WTC11 (cell line): ENCODE measurements at regions not wholly inside any gene's neighbourhood (a gene's known extent, or its start where the extent isn't known, plus 50 kb on each side); places are given as distances from the start of the nearest gene placed in this dataset.
"Not testable (repeated sequence)": the region's sequence is repeated elsewhere in the genome, so short reads cannot be mapped to it uniquely, and the experiment has no call there.

Experiments used
- ATAC-seq: fragments of 200-7000 bp; cut with Tn5 transposase; 2 replicates; pipeline ENCODE4 v1.10.0; 2021; ENCODE audit warnings: mild to moderate bottlenecking, moderate library complexity
- CTCF ChIA-PET: fragments of 300-600 bp; sonication (Branson Sonifier 250); formaldehyde crosslinking; loops from one replicate; lab custom pipeline; 2021; ENCODE audit warnings: antibody characterized with exemption; lab: Charles Lee
- POLR2A ChIA-PET: fragments of 350-600 bp; sonication (Branson Sonifier 250); formaldehyde crosslinking; loops from one replicate; lab custom pipeline; 2021; ENCODE audit warnings: antibody characterized with exemption; lab: Charles Lee
- DNase-seq: peaks from one replicate; pipeline ENCODE4 v3.0.0; 2021; ENCODE audit warnings: low spot score
- H3K27ac Mint-ChIP-seq: 2 replicates; pipeline ENCODE4 v1.8.0; 2021; ENCODE audit warnings: mixed read lengths
- H3K27me3 Mint-ChIP-seq: 2 replicates; pipeline ENCODE4 v1.8.0; 2021; ENCODE audit warnings: low read depth, mild to moderate bottlenecking, moderate library complexity, mixed read lengths
- H3K36me3 Mint-ChIP-seq: 2 replicates; pipeline ENCODE4 v1.8.0; 2021; ENCODE audit warnings: mixed read lengths
- H3K4me1 Mint-ChIP-seq: 2 replicates; pipeline ENCODE4 v1.8.0; 2022; ENCODE audit warnings: mixed read lengths
- H3K4me3 Mint-ChIP-seq: 2 replicates; pipeline ENCODE4 v1.8.0; 2021; ENCODE audit warnings: mild to moderate bottlenecking, moderate library complexity, mixed read lengths
- H3K9me3 Mint-ChIP-seq: 2 replicates; pipeline ENCODE4 v1.8.0; 2021; ENCODE audit warnings: mixed read lengths
- ETV6 ChIP-seq: sonication (generic); formaldehyde crosslinking; IDR thresholded peaks from 2 replicates; pipeline ENCODE4 v1.8.1; 2022; ENCODE audit warnings: mild to moderate bottlenecking, missing genetic modification reagents
- FOXK1 ChIP-seq: sonication (generic); formaldehyde crosslinking; IDR thresholded peaks from 2 replicates; pipeline ENCODE4 v1.8.0; 2022; ENCODE audit warnings: mild to moderate bottlenecking, moderate library complexity, missing genetic modification reagents
- FOXP1 ChIP-seq: sonication (generic); formaldehyde crosslinking; IDR thresholded peaks from 2 replicates; pipeline ENCODE4 v1.8.0; 2022; ENCODE audit warnings: missing genetic modification reagents, mild to moderate bottlenecking, moderate library complexity, borderline replicate concordance
- GABPB1 ChIP-seq: sonication (generic); formaldehyde crosslinking; IDR thresholded peaks from 2 replicates; pipeline ENCODE4 v1.8.1; 2023; ENCODE audit warnings: mild to moderate bottlenecking, missing genetic modification reagents
- GRHL2 ChIP-seq: fragments of 250-450 bp; sonication (Bioruptor Pico); IDR thresholded peaks from 2 replicates; pipeline ENCODE4 v1.8.0; 2022; ENCODE audit warnings: mild to moderate bottlenecking, moderate library complexity; ENCODE audit not compliant: insufficient replicate concordance, severe bottlenecking
- GTF2I ChIP-seq: fragments of 250-450 bp; sonication (Bioruptor Pico); conservative IDR thresholded peaks from 2 replicates; pipeline ENCODE4 v1.4.0; 2021; ENCODE audit warnings: mild to moderate bottlenecking
- HMGA2 ChIP-seq: fragments of 250-450 bp; sonication (Bioruptor Pico); IDR thresholded peaks from 2 replicates; pipeline ENCODE4 v1.4.0; 2021; ENCODE audit warnings: mild to moderate bottlenecking, moderate library complexity
- MXD4 ChIP-seq: fragments of 250-450 bp; sonication (Bioruptor Pico); IDR thresholded peaks from 2 replicates; pipeline ENCODE4 v1.8.0; 2021; ENCODE audit warnings: mild to moderate bottlenecking, moderate library complexity, borderline replicate concordance
- NFYB ChIP-seq: sonication (generic); formaldehyde crosslinking; conservative IDR thresholded peaks from 2 replicates; pipeline ENCODE4 v1.8.0; 2022; ENCODE audit warnings: low read depth, missing genetic modification reagents
- NR1H2 ChIP-seq: sonication (generic); formaldehyde crosslinking; IDR thresholded peaks from 2 replicates; pipeline ENCODE4 v1.9.0; 2021; ENCODE audit warnings: mild to moderate bottlenecking, moderate library complexity, missing genetic modification reagents
- PRRX2 ChIP-seq: fragments of 250-450 bp; sonication (Bioruptor Pico); IDR thresholded peaks from 2 replicates; pipeline ENCODE4 v1.8.0; 2021; ENCODE audit warnings: mild to moderate bottlenecking
- RORB ChIP-seq: fragments of 250-450 bp; sonication (Bioruptor Pico); IDR thresholded peaks from 2 replicates; pipeline ENCODE4 v1.9.0; 2021; ENCODE audit warnings: mild to moderate bottlenecking
- SOX15 ChIP-seq: fragments of 250-450 bp; sonication (Bioruptor Pico); IDR thresholded peaks from 2 replicates; pipeline ENCODE4 v1.9.0; 2021; ENCODE audit warnings: mild to moderate bottlenecking
- SP1 ChIP-seq: sonication (generic); formaldehyde crosslinking; conservative IDR thresholded peaks from 2 replicates; pipeline ENCODE4 v1.8.1; 2022; ENCODE audit warnings: missing genetic modification reagents
- TCF7 ChIP-seq: sonication (generic); formaldehyde crosslinking; IDR thresholded peaks from 2 replicates; pipeline ENCODE4 v1.8.0; 2022; ENCODE audit warnings: mild to moderate bottlenecking, low read depth, missing genetic modification reagents, moderate library complexity
- ZNF219 ChIP-seq: sonication (generic); formaldehyde crosslinking; IDR thresholded peaks from 2 replicates; pipeline ENCODE4 v1.8.0; 2023; ENCODE audit warnings: missing genetic modification reagents, mild to moderate bottlenecking, borderline replicate concordance
- ZNF416 ChIP-seq: fragments of 250-450 bp; sonication (Bioruptor Pico); IDR thresholded peaks from 2 replicates; pipeline ENCODE4 v1.9.0; 2021; ENCODE audit warnings: mild to moderate bottlenecking, inconsistent platforms
- ZNF671 ChIP-seq: fragments of 250-450 bp; sonication (Bioruptor Pico); IDR thresholded peaks from 2 replicates; pipeline ENCODE4 v1.8.0; 2021; ENCODE audit warnings: mild to moderate bottlenecking
- TF ChIP-seq, protein P1 (sequence below): fragments of 250-450 bp; sonication (Bioruptor Pico); IDR thresholded peaks from 2 replicates; pipeline ENCODE4 v1.9.0; 2021; ENCODE audit warnings: mild to moderate bottlenecking
- TF ChIP-seq, protein P2 (sequence below): fragments of 250-450 bp; sonication (Bioruptor Pico); IDR thresholded peaks from 2 replicates; pipeline ENCODE4 v1.9.0; 2021; ENCODE audit warnings: mild to moderate bottlenecking, borderline replicate concordance
- TF ChIP-seq, protein P3 (sequence below): sonication (generic); formaldehyde crosslinking; IDR thresholded peaks from 2 replicates; pipeline ENCODE4 v1.8.1; 2022; ENCODE audit warnings: mild to moderate bottlenecking, missing genetic modification reagents, moderate library complexity, borderline replicate concordance
- TF ChIP-seq, protein P4 (sequence below): fragments of 250-450 bp; sonication (Bioruptor Pico); conservative IDR thresholded peaks from 2 replicates; pipeline ENCODE4 v1.9.0; 2021; ENCODE audit warnings: mild to moderate bottlenecking
- TF ChIP-seq, protein P5 (sequence below): sonication (generic); formaldehyde crosslinking; IDR thresholded peaks from 2 replicates; pipeline ENCODE4 v1.8.1; 2022; ENCODE audit warnings: mild to moderate bottlenecking, moderate library complexity, missing genetic modification reagents

DNA sequence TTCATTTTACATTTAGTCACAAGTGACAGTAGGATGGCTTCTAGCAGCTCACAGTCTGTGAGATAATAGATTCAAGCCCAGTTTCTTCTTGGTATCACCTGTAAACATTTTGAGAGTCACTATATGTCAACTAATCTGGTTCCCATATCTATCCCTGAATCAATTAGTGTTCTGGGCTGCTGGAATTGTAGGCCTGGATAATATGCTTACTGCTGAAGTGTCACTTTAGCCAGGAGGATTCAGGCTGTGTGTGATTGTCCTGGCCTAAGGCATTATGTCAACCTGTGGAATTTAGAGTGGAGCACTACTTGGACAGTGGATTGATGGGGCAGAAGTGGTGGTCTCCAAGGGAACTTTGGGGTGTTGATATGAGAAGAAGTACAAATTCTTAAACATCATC is 1071.8 kb upstream of the CITED2 start (continued):
- TF ChIP-seq ETV6 (CRISPR knock-in tag) (no peak), GABPB1 (CRISPR knock-in tag) (no peak), FOXP1 (no peak)
- TF ChIP-seq, protein P1, sequence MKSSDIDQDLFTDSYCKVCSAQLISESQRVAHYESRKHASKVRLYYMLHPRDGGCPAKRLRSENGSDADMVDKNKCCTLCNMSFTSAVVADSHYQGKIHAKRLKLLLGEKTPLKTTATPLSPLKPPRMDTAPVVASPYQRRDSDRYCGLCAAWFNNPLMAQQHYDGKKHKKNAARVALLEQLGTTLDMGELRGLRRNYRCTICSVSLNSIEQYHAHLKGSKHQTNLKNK = no peak
- TF ChIP-seq, protein P2, sequence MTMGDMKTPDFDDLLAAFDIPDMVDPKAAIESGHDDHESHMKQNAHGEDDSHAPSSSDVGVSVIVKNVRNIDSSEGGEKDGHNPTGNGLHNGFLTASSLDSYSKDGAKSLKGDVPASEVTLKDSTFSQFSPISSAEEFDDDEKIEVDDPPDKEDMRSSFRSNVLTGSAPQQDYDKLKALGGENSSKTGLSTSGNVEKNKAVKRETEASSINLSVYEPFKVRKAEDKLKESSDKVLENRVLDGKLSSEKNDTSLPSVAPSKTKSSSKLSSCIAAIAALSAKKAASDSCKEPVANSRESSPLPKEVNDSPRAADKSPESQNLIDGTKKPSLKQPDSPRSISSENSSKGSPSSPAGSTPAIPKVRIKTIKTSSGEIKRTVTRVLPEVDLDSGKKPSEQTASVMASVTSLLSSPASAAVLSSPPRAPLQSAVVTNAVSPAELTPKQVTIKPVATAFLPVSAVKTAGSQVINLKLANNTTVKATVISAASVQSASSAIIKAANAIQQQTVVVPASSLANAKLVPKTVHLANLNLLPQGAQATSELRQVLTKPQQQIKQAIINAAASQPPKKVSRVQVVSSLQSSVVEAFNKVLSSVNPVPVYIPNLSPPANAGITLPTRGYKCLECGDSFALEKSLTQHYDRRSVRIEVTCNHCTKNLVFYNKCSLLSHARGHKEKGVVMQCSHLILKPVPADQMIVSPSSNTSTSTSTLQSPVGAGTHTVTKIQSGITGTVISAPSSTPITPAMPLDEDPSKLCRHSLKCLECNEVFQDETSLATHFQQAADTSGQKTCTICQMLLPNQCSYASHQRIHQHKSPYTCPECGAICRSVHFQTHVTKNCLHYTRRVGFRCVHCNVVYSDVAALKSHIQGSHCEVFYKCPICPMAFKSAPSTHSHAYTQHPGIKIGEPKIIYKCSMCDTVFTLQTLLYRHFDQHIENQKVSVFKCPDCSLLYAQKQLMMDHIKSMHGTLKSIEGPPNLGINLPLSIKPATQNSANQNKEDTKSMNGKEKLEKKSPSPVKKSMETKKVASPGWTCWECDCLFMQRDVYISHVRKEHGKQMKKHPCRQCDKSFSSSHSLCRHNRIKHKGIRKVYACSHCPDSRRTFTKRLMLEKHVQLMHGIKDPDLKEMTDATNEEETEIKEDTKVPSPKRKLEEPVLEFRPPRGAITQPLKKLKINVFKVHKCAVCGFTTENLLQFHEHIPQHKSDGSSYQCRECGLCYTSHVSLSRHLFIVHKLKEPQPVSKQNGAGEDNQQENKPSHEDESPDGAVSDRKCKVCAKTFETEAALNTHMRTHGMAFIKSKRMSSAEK (CRISPR knock-in tag) = no peak
- TF ChIP-seq, all 79 proteins: peak for 0

DNA sequence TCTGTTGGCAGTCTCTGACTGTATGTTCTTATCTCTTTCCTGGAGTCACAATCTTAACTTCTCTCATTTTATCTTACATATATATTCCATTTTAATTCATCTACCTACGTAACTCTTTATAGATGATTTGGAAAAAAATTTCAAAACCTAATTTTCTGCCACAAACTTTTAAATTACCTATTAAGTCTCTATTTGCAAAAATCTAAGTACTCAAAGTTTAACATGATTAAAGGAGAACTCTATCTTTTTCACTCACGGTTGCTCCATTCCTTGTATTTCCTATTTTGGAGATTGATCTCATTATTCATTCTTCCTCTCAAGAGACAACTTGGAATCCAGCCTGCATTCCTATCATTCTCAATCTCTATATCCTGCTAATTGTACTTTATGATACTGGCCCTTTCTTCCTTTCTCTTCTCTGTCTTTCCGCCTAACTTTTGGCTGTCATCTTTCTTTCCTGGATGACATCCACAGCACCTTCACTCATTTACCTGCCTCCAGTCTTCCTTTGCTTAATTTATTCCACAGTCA is 1071.1 kb upstream of the CITED2 start:
- Mint-ChIP-seq H3K27ac (no peak overlapping the region), H3K4me3 (no peak overlapping the region), H3K36me3 (no peaks in the 10 kb centered on the region), H3K27me3 (no peaks in the 10 kb centered on the region), H3K9me3 (no peaks in the 10 kb centered on the region), H3K4me1 (peaks cover 17% of the 10 kb centered on the region)
- ATAC-seq (no peak), DNase-seq (no peak)
- POLR2A ChIA-PET = no interaction called here
- CTCF ChIA-PET = no interaction called here
- TF ChIP-seq MXD4 (no peak), SOX15 (CRISPR knock-in tag) (no peak), TCF7 (CRISPR knock-in tag) (no peak), ETV6 (CRISPR knock-in tag) (no peak), ZNF219 (CRISPR knock-in tag) (no peak), PRRX2 (CRISPR knock-in tag) (no peak), NFYB (no peak), HMGA2 (CRISPR knock-in tag) (no peak), RORB (CRISPR knock-in tag) (no peak), FOXK1 (CRISPR knock-in tag) (no peak), ZNF416 (no peak), SP1 (CRISPR knock-in tag) (no peak), FOXP1 (no peak), NR1H2 (CRISPR knock-in tag) (no peak), GTF2I (CRISPR knock-in tag) (no peak), GRHL2 (CRISPR knock-in tag) (no peak), ZNF671 (CRISPR knock-in tag) (no peak)
- TF ChIP-seq, protein P3, sequence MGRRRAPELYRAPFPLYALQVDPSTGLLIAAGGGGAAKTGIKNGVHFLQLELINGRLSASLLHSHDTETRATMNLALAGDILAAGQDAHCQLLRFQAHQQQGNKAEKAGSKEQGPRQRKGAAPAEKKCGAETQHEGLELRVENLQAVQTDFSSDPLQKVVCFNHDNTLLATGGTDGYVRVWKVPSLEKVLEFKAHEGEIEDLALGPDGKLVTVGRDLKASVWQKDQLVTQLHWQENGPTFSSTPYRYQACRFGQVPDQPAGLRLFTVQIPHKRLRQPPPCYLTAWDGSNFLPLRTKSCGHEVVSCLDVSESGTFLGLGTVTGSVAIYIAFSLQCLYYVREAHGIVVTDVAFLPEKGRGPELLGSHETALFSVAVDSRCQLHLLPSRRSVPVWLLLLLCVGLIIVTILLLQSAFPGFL (CRISPR knock-in tag) = no peak
- TF ChIP-seq, protein P4, sequence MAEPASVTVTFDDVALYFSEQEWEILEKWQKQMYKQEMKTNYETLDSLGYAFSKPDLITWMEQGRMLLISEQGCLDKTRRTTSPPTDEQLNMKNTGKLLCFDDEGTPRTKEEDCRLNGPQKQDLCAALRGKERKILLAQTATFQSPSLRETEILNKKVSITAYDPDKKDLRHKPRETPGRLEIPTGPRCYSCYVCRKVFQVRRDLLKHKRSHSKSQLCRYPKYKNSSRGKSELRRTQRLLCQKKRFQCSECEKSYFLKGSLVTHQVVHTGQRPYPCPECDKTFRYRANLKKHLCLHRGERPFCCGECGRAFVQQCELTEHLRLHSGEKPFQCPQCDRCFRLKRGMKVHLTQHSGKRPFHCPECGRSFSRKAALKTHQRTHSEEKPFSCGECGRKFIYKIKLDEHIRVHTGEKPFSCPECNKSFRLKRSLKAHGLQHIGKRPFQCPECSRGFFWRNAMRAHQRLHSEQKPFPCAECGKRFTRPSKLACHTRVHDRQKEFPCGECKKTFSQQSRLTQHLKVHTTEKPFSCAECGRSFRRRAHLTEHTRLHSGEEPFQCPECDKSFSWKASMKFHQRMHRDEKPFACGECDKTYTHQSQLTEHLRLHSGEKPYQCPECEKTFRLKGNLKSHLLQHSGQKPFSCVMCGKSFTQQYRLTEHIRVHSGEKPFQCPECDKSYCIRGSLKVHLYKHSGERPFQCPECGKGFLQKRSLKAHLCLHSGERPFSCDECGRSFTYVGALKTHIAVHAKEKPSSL (CRISPR knock-in tag) = no peak
- TF ChIP-seq, protein P5, sequence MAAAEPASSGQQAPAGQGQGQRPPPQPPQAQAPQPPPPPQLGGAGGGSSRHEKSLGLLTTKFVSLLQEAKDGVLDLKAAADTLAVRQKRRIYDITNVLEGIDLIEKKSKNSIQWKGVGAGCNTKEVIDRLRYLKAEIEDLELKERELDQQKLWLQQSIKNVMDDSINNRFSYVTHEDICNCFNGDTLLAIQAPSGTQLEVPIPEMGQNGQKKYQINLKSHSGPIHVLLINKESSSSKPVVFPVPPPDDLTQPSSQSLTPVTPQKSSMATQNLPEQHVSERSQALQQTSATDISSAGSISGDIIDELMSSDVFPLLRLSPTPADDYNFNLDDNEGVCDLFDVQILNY (CRISPR knock-in tag) = no peak

DNA sequence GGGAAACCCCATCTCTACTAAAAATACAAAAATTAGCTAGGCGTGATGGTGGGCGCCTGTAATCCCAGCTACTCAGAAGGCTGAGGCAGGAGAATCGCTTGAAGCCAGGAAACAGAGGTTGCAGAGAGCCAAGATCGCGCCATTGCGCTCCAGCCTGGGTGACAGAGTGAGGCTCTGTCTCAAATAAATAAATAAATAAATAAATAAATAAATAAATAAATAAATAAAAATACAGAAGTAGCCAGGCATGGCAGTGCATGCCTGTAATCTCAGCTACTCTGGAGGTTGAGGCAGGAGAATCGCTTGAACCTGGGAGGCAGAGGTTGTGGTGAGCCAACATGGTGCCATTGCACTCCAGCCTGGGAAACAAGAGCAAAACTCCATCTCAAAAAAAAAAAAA is 1068.7 kb upstream of the CITED2 start:
- ChIA-PET POLR2A (interaction anchor here (0.7 kb wide), 1 partner anchor 968 kb away, joined by 3 read pairs; no protein-coding TSS in a partner anchor), CTCF (interaction anchor here (0.9 kb wide), 1 partner anchor 561 kb away, joined by 3 read pairs; no protein-coding TSS in a partner anchor)
- DNase-seq, H3K36me3 Mint-ChIP-seq, ATAC-seq, H3K27ac Mint-ChIP-seq, H3K27me3 Mint-ChIP-seq, H3K4me3 Mint-ChIP-seq, H3K9me3 Mint-ChIP-seq: not testable (repeated sequence)
- H3K4me1 Mint-ChIP-seq = peaks cover 29% of the 10 kb centered on the region
